GM12878 (cell line): ENCODE measurements at regions not wholly inside any gene's neighbourhood (a gene's known extent, or its start where the extent isn't known, plus 50 kb on each side); places are given as distances from the start of the nearest gene placed in this dataset.

Source experiments
- ATAC-seq: fragments of 200-7000 bp; cut with Tn5 transposase; 3 replicates; pipeline ENCODE4 v1.9.1; 2020; ENCODE audit warnings: mild to moderate bottlenecking, moderate library complexity
- BruUV-seq: library from RNA; stranded (reverse); fragments of 400-500 nt; replicated peaks from 2 replicates; lab custom pipeline; 2021; lab: Mats Ljungman, UMichigan
- CTCF ChIA-PET: fragments of 300-600 bp; sonication (Branson Sonifier 250); formaldehyde crosslinking; extraction: SDS; loops from one replicate; lab custom pipeline; 2021; ENCODE audit warnings: inconsistent platforms; lab: Yijun Ruan, JAX
- POLR2A ChIA-PET: fragments of 350-600 bp; formaldehyde crosslinking; extraction: SDS; loops from one replicate; lab custom pipeline; 2021; ENCODE audit warnings: inconsistent platforms; lab: Charles Lee
- RAD21 ChIA-PET: fragments of 300-600 bp; sonication (Branson Sonifier 250); formaldehyde crosslinking; loops from one replicate; lab custom pipeline; 2023; ENCODE audit warnings: antibody characterized with exemption; ENCODE audit not compliant: unreplicated experiment; lab: Charles Lee
- SMC1A ChIA-PET: fragments of 300-600 bp; sonication (Branson Sonifier 250); formaldehyde crosslinking; loops from one replicate; lab custom pipeline; 2023; ENCODE audit not compliant: unreplicated experiment, uncharacterized antibody; lab: Charles Lee
- DNase-seq: peaks from one replicate; pipeline ENCODE4 v3.0.0-alpha.2; 2011; ENCODE audit warnings: low read depth, low spot score
- FAIRE-seq: peaks from 3 replicates; lab custom pipeline; 2011; peaks lifted over from hg19 to GRCh38; lab: Jason Lieb, UNC
- H2AFZ ChIP-seq: 2 replicates; pipeline ENCODE4 v1.6.0; 2011; ENCODE audit warnings: low read depth, low read length, control low read depth; ENCODE audit not compliant: control insufficient read depth
- H3K27ac ChIP-seq: 2 replicates; pipeline ENCODE4 v1.5.1; 2011; ENCODE audit warnings: control low read depth; ENCODE audit not compliant: control insufficient read depth, insufficient read depth
- H3K27me3 ChIP-seq, 2 experiments: replicated peaks in 1 of 2; 2 replicates each; pipeline versions ENCODE4 v1.6.0 to v1.6.1; 2011; ENCODE audit warnings: low read length in 1 of 2; ENCODE audit not compliant: control insufficient read depth in 2 of 2, insufficient read depth in 2 of 2
- H3K36me3 ChIP-seq, 2 experiments: 2 replicates each; pipeline ENCODE4 v1.5.1; 2011; ENCODE audit warnings: low read length in 1 of 2; ENCODE audit not compliant: control insufficient read depth in 2 of 2, insufficient read depth in 2 of 2
- H3K4me1 ChIP-seq: 2 replicates; pipeline ENCODE4 v1.6.1; 2011; ENCODE audit warnings: mild to moderate bottlenecking, low read length, moderate library complexity, mixed read lengths; ENCODE audit not compliant: control insufficient read depth, insufficient read depth
- H3K4me2 ChIP-seq: 2 replicates; pipeline ENCODE4 v1.6.0; 2011; ENCODE audit warnings: control low read depth; ENCODE audit not compliant: control insufficient read depth, insufficient read depth
- H3K4me3 ChIP-seq: fragments of 200-600 bp; sonication (generic); 2 replicates; pipeline ENCODE4 v1.5.1; 2016
- H3K79me2 ChIP-seq: 2 replicates; pipeline ENCODE4 v1.6.0; 2011; ENCODE audit warnings: low read length; ENCODE audit not compliant: control insufficient read depth, insufficient read depth
- H3K9ac ChIP-seq: 2 replicates; pipeline ENCODE4 v1.8.0; 2011; ENCODE audit warnings: low read length, control low read depth, mixed read lengths; ENCODE audit not compliant: control insufficient read depth, insufficient read depth
- H3K9me3 ChIP-seq: replicated peaks from 3 replicates; pipeline ENCODE4 v1.5.1; 2011; ENCODE audit warnings: mild to moderate bottlenecking, low read length; ENCODE audit not compliant: control insufficient read depth, insufficient read depth
- H4K20me1 ChIP-seq: 2 replicates; pipeline ENCODE4 v1.6.0; 2011; ENCODE audit not compliant: control insufficient read depth, insufficient read depth
- ASH2L ChIP-seq: fragments of 300-600, 200-600 bp; sonication (generic); IDR thresholded peaks from 2 replicates; pipeline ENCODE4 v1.6.1; 2017; ENCODE audit warnings: low read depth, mild to moderate bottlenecking, borderline replicate concordance
- CBX3 ChIP-seq: fragments of 200-600 bp; sonication (generic); IDR thresholded peaks from 2 replicates; pipeline ENCODE4 v1.6.1; 2016; ENCODE audit warnings: low read depth, borderline replicate concordance
- CBX5 ChIP-seq: sonication (generic); IDR thresholded peaks from 2 replicates; pipeline ENCODE4 v1.6.1; 2016; ENCODE audit warnings: low read depth, moderate library complexity, mild to moderate bottlenecking, inconsistent platforms
- CREB1 ChIP-seq: IDR thresholded peaks from 2 replicates; pipeline ENCODE4 v1.6.1; 2012; ENCODE audit warnings: low read depth, mild to moderate bottlenecking, inconsistent platforms
- CREM ChIP-seq: IDR thresholded peaks from 2 replicates; pipeline ENCODE4 v1.6.1; 2014; ENCODE audit warnings: antibody characterized with exemption, low read depth
- E4F1 ChIP-seq: fragments of 450-650 bp; IDR thresholded peaks from 2 replicates; pipeline ENCODE4 v1.6.1; 2018; ENCODE audit warnings: borderline replicate concordance, mild to moderate bottlenecking; ENCODE audit not compliant: partially characterized antibody
- EED ChIP-seq: sonication (generic); IDR thresholded peaks from 2 replicates; pipeline ENCODE4 v1.6.1; 2016; ENCODE audit warnings: antibody characterized with exemption, low read depth
- EZH2 ChIP-seq: IDR thresholded peaks from 2 replicates; pipeline ENCODE4 v1.6.1; 2012; ENCODE audit warnings: low read depth, mild to moderate bottlenecking, control low read depth, inconsistent platforms, low read length, borderline replicate concordance; ENCODE audit not compliant: control insufficient read depth
- POLR2AphosphoS5 ChIP-seq: IDR thresholded peaks from 2 replicates; pipeline ENCODE4 v1.6.1; 2011; ENCODE audit warnings: mild to moderate bottlenecking, low read length, inconsistent platforms
- SIN3A ChIP-seq: IDR thresholded peaks from 2 replicates; pipeline ENCODE4 v1.6.1; 2012; ENCODE audit warnings: low read depth, low read length, improper control_type of control experiment
- SIX5 ChIP-seq: IDR thresholded peaks from 2 replicates; pipeline ENCODE4 v1.6.1; 2011; ENCODE audit warnings: mild to moderate bottlenecking, low read depth, low read length, moderate library complexity; ENCODE audit not compliant: severe bottlenecking
- SMARCA5 ChIP-seq: fragments of 450-650 bp; IDR thresholded peaks from 2 replicates; pipeline ENCODE4 v1.6.1; 2017; ENCODE audit warnings: mild to moderate bottlenecking
- TCF3 ChIP-seq: IDR thresholded peaks from 2 replicates; pipeline ENCODE4 v1.6.1; 2012; ENCODE audit warnings: low read depth, mild to moderate bottlenecking, low read length, borderline replicate concordance; ENCODE audit not compliant: insufficient read depth
- WRNIP1 ChIP-seq: IDR thresholded peaks from 2 replicates; pipeline ENCODE4 v1.6.1; 2011; ENCODE audit warnings: low read depth, low read length, improper control_type of control experiment, borderline replicate concordance
- ZNF274 ChIP-seq: IDR thresholded peaks from one replicate; pipeline ENCODE4 v1.8.0; 2011; ENCODE audit not compliant: insufficient read length, insufficient read depth
- ZNF384 ChIP-seq: IDR thresholded peaks from 2 replicates; pipeline ENCODE4 v1.6.1; 2012; ENCODE audit warnings: low read depth, mild to moderate bottlenecking, low read length, improper control_type of control experiment, borderline replicate concordance
- WGBS: methylation state at CpG from one replicate; pipeline ENCODE4 v1.1.6; 2016; ENCODE audit warnings: low lambda C conversion rate; ENCODE audit not compliant: insufficient replicate concordance, insufficient coverage; ENCODE audit errors: missing lambda C conversion rate; 5-methylcytosine and 5-hydroxymethylcytosine counted together
- in situ Hi-C: fragments of 300-500 bp; cut with MboI; formaldehyde crosslinking; loops from 9 replicates; pipeline ENCODE4 v1.14.3; 2018; ENCODE audit warnings: mixed read lengths
- intact Hi-C: fragments of 100-400 bp; cut with micrococcal nuclease; formaldehyde crosslinking; loops from one replicate; pipeline ENCODE4 v1.14.2; 2022; ENCODE audit not compliant: unreplicated experiment

GRCh38 chr3:188944108-188944507 lies 227.7 kb upstream of the TPRG1 start:
- no peaks in the 10 kb centered on the region for H3K9me3 ChIP-seq
- ChIA-PET CTCF (interaction anchor here (0.7 to 7.4 kb wide), 6 partner anchors 11 to 1211 kb away, joined by 3 to 64 read pairs (median 4); no protein-coding TSS in a partner anchor), POLR2A (no interaction called here)
- FAIRE-seq, result no peak
- in situ Hi-C loops, result no loop called here
- H2AFZ ChIP-seq, result no peak overlapping the region
- no peaks in the 10 kb centered on the region for H3K36me3 ChIP-seq
- no peak for TF ChIP-seq SIX5
- no peak for TF ChIP-seq ZNF274
- no peak for TF ChIP-seq CBX3
- TF ChIP-seq SMARCA5, result no peak
- TF ChIP-seq ASH2L, result no peak
- no peak for TF ChIP-seq ZNF384
- no peak for TF ChIP-seq CREB1
- no peak for TF ChIP-seq WRNIP1
- TF ChIP-seq E4F1, result no peak
- TF ChIP-seq EZH2, result no peak
- TF ChIP-seq CREM, result no peak
- TF ChIP-seq POLR2AphosphoS5, result no peak
- TF ChIP-seq SIN3A, result no peak
- TF ChIP-seq TCF3, result no peak
- no peak for TF ChIP-seq EED
- no peak for TF ChIP-seq CBX5
- TF ChIP-seq, all 136 proteins: peak for 0
- intact Hi-C loops, result no loop called here
- Histone ChIP-seq H3K27ac (no peak overlapping the region), H3K4me1 (no peaks in the 10 kb centered on the region), H3K4me2 (no peak overlapping the region), H3K4me3 (no peak overlapping the region), H3K9ac (no peak overlapping the region), H3K79me2 (no peaks in the 10 kb centered on the region), H4K20me1 (no peaks in the 10 kb centered on the region), H3K27me3 (peaks cover 3 to 5% of the 10 kb centered on the region in 2 experiments; a peak in 2 of 4 replicates)
- RAD21 ChIA-PET, result interaction anchor here (0.9 to 1.2 kb wide), 2 partner anchors 11 to 12 kb away, joined by 3 read pairs; no protein-coding TSS in a partner anchor
- SMC1A ChIA-PET, result interaction anchor here (2.1 kb wide), 2 partner anchors 11 to 1204 kb away, joined by 6 to 7 read pairs; no protein-coding TSS in a partner anchor
- BruUV-seq, result no TSS peak
- no peak for ATAC-seq
- 55% methylated on average over 1 of the region's 1 CpG for WGBS
- DNase-seq, result no peak
